Ishikawa (cell line): ENCODE measurements at regions not wholly inside any gene's neighbourhood (a gene's known extent, or its start where the extent isn't known, plus 50 kb on each side); places are given as distances from the start of the nearest gene placed in this dataset.

ENCODE experiments used
- CREB1 ChIP-seq: IDR thresholded peaks from 2 replicates; pipeline ENCODE4 v1.6.1; 2012; ENCODE audit warnings: low read depth
- EGR1 ChIP-seq: IDR thresholded peaks from 2 replicates; pipeline ENCODE4 v1.6.1; 2012
- EP300 ChIP-seq: IDR thresholded peaks from 2 replicates; pipeline ENCODE4 v1.6.1; 2012; ENCODE audit warnings: borderline replicate concordance
- TCF12 ChIP-seq: IDR thresholded peaks from 2 replicates; pipeline ENCODE4 v1.6.1; 2012; ENCODE audit warnings: low read depth

- TF ChIP-seq EGR1 (no peak), CREB1 (no peak), EP300 (no peak), TCF12 (no peak)
Observed at GRCh38 chr21:22743085-22743484, 1744.9 kb downstream of the NCAM2 start.
